ENCODE measurements at regions not wholly inside any gene's neighbourhood (a gene's known extent, or its start where the extent isn't known, plus 50 kb on each side); places are given as distances from the start of the nearest gene placed in this dataset.

GRCh38 chr2:208608122-208608835, 201.7 kb downstream of the PTH2R start:
- no peak overlapping the region for H3K27ac ChIP-seq (ENCODE audit: insufficient read length, low read depth, low read length)
- no peak for TF ChIP-seq CTCF (conservative IDR thresholded peaks at IDR 0.05)
- no peaks in the 10 kb centered on the region for H3K9me3 ChIP-seq (ENCODE audit: control insufficient read depth, low read depth, low read length)
- no CpG with 5 or more reads among the region's 1 CpG for WGBS (ENCODE audit: extremely low coverage, insufficient read length, low lambda C conversion rate)
- no peaks in the 10 kb centered on the region for H3K79me2 ChIP-seq (ENCODE audit: insufficient read depth, low read length)
- H3K4me2 ChIP-seq (ENCODE audit: insufficient read depth, insufficient read length, low read length), result no peak overlapping the region
- no peak overlapping the region for H2AFZ ChIP-seq (ENCODE audit: low read length)
- H2BK12ac ChIP-seq (ENCODE audit: insufficient read length, low read depth, low read length), result no peak overlapping the region
- Mint-ChIP-seq H3K27ac (no peak overlapping the region), H3K4me3 (no peak overlapping the region), H3K36me3 (ENCODE audit: insufficient read depth in 1 of 3, low read depth in 3 of 3) (peaks cover 2 to 14% (median 5%) of the 10 kb centered on the region in 3 experiments; a peak in 5 of 7 replicates), H3K27me3 (ENCODE audit: low read depth) (no peaks in the 10 kb centered on the region), H3K4me1 (no peaks in the 10 kb centered on the region), H3K9me3 (peaks cover 16 to 17% of the 10 kb centered on the region in 2 experiments)
- H4K20me1 ChIP-seq (ENCODE audit: control insufficient read depth, insufficient read depth, insufficient read length), result no peaks in the 10 kb centered on the region
- no peak overlapping the region for H2BK5ac ChIP-seq (ENCODE audit: insufficient read length, low read length)
- H3K4me1 ChIP-seq (ENCODE audit: insufficient read depth, low read length), result no peaks in the 10 kb centered on the region
- no peak overlapping the region for H3T11ph ChIP-seq (ENCODE audit: low read length)
- H4K91ac ChIP-seq (ENCODE audit: insufficient read length, low read depth, low read length), result no peak overlapping the region
- H3K9ac ChIP-seq (ENCODE audit: extremely low read depth, insufficient read length, low read length), result no peak overlapping the region
- DNase-seq, result no peak
- no peaks in the 10 kb centered on the region for H3K27me3 ChIP-seq (ENCODE audit: insufficient read depth, low read length)
- H3K23ac ChIP-seq (ENCODE audit: insufficient read length, low read depth, low read length), result no peak overlapping the region
- H4K5ac ChIP-seq (ENCODE audit: insufficient read length, low read depth, low read length), result no peak overlapping the region
- no peak overlapping the region for H3K56ac ChIP-seq (ENCODE audit: insufficient read length, low read depth, low read length)
- H3K23me2 ChIP-seq (ENCODE audit: insufficient read length, low read depth, low read length, poor library complexity, severe bottlenecking), result no peaks in the 10 kb centered on the region
- H2BK15ac ChIP-seq (ENCODE audit: low read depth, low read length), result no peak overlapping the region
- no peak overlapping the region for H3K18ac ChIP-seq (ENCODE audit: insufficient read length, low read depth, low read length)
- no peak overlapping the region for H2BK20ac ChIP-seq (ENCODE audit: low read depth, low read length, poor library complexity, severe bottlenecking)
- no peaks in the 10 kb centered on the region for H3K79me1 ChIP-seq (ENCODE audit: insufficient read depth, low read depth, low read length, poor library complexity, severe bottlenecking)
- H3K4ac ChIP-seq (ENCODE audit: low read depth, low read length), result no peak overlapping the region
- H2BK120ac ChIP-seq (ENCODE audit: low read depth, low read length, poor library complexity, severe bottlenecking), result no peak overlapping the region
- no peak overlapping the region; the same call in 1 of the 2 replicates for H3K14ac ChIP-seq (ENCODE audit: insufficient read depth, low read length)
- no peak overlapping the region for H4K8ac ChIP-seq (replicated peaks; ENCODE audit: insufficient read length, low read depth, low read length)
- no peak overlapping the region for H2AK5ac ChIP-seq (ENCODE audit: insufficient read length, low read length)

Measured in H9 (cell line).